NCI-H510A (cell line): ENCODE measurements at regions not wholly inside any gene's neighbourhood (a gene's known extent, or its start where the extent isn't known, plus 50 kb on each side); places are given as distances from the start of the nearest gene placed in this dataset.

Experiments
- DNase-seq: peaks from one replicate; lab custom pipeline; 2025; lab: John Stamatoyannopoulos, UW

- no peak for DNase-seq
Observed at GRCh38 chr2:45068571-45069140, 59.4 kb upstream of the SIX2 start.

- DNase-seq = no peak
Observed at GRCh38 chr2:45067859-45068570, 58.8 kb upstream of the SIX2 start.
